HG02852 (cell line): ENCODE measurements at regions not wholly inside any gene's neighbourhood (a gene's known extent, or its start where the extent isn't known, plus 50 kb on each side); places are given as distances from the start of the nearest gene placed in this dataset.

Source experiments
- ATAC-seq: cut with Tn5 transposase; IDR thresholded peaks from one replicate; pipeline ENCODE4 v1.9.1; 2021; ENCODE audit warnings: mild to moderate bottlenecking, moderate library complexity; ENCODE audit not compliant: unreplicated experiment

- no peak for ATAC-seq
Measured at GRCh38 chr20:22781869-22782268, 197.5 kb upstream of the FOXA2 start.

GRCh38 chr20:22789676-22790075, 205.3 kb upstream of the FOXA2 start:
- no peak for ATAC-seq

- no peak for ATAC-seq
Measured at GRCh38 chr20:22791396-22791795, 207.0 kb upstream of the FOXA2 start.

GRCh38 chr20:22791877-22792525, 207.6 kb upstream of the FOXA2 start:
- no peak for ATAC-seq

GRCh38 chr20:22794200-22794599, 209.8 kb upstream of the FOXA2 start:
- ATAC-seq = no peak

GRCh38 chr20:22795433-22795832, 211.1 kb upstream of the FOXA2 start:
- ATAC-seq = no peak

- no peak for ATAC-seq
Measured at GRCh38 chr20:22795871-22796270, 211.5 kb upstream of the FOXA2 start.

GRCh38 chr20:22796469-22797077, 212.2 kb upstream of the FOXA2 start:
- no peak for ATAC-seq

- ATAC-seq = no peak
Measured at GRCh38 chr20:22797103-22797502, 212.7 kb upstream of the FOXA2 start.

- no peak for ATAC-seq
Measured at GRCh38 chr20:22799687-22800086, 215.3 kb upstream of the FOXA2 start.

GRCh38 chr20:22800129-22800528, 215.8 kb upstream of the FOXA2 start:
- ATAC-seq = no peak

GRCh38 chr20:22801528-22801927, 217.2 kb upstream of the FOXA2 start:
- ATAC-seq = no peak

- no peak for ATAC-seq
Measured at GRCh38 chr20:22802296-22802695, 217.9 kb upstream of the FOXA2 start.

- no peak for ATAC-seq
Measured at GRCh38 chr20:22805219-22805618, 220.8 kb upstream of the FOXA2 start.

- no peak for ATAC-seq
Measured at GRCh38 chr20:22805996-22806395, 221.6 kb upstream of the FOXA2 start.

GRCh38 chr20:22807045-22807444, 222.7 kb upstream of the FOXA2 start:
- no peak for ATAC-seq

- no peak for ATAC-seq
Measured at GRCh38 chr20:22807646-22808244, 223.4 kb upstream of the FOXA2 start.

- no peak for ATAC-seq
Measured at GRCh38 chr20:22808628-22809027, 224.3 kb upstream of the FOXA2 start.

- ATAC-seq = no peak
Measured at GRCh38 chr20:22810030-22810429, 225.1 kb upstream of the SSTR4 start.

GRCh38 chr20:22810626-22811569, 224.2 kb upstream of the SSTR4 start:
- no peak for ATAC-seq

GRCh38 chr20:22814471-22815205, 220.5 kb upstream of the SSTR4 start:
- no peak for ATAC-seq
